PC-9 (cell line): ENCODE measurements at regions not wholly inside any gene's neighbourhood (a gene's known extent, or its start where the extent isn't known, plus 50 kb on each side); places are given as distances from the start of the nearest gene placed in this dataset.

Experiments used
- BruUV-seq: library from RNA; stranded (reverse); fragments of 400-500 nt; replicated peaks from 2 replicates; lab custom pipeline; 2021; lab: Mats Ljungman, UMichigan
- CTCF ChIA-PET: fragments of 300-600 bp; sonication (Branson Sonifier 250); formaldehyde crosslinking; loops from one replicate; lab custom pipeline; 2022; ENCODE audit warnings: antibody characterized with exemption; lab: Charles Lee
- POLR2A ChIA-PET: fragments of 300-600 bp; sonication (Branson Sonifier 250); formaldehyde crosslinking; loops from one replicate; lab custom pipeline; 2022; ENCODE audit warnings: antibody characterized with exemption; ENCODE audit not compliant: unreplicated experiment; lab: Charles Lee
- DNase-seq, 2 experiments: peaks; one replicate each; pipeline versions ENCODE4 v3.0.0 to v3.0.0-alpha.2; 2015 to 2022; ENCODE audit warnings: mixed read lengths in 1 of 2
- H2AFZ ChIP-seq: fragments of 200-600 bp; sonication (generic); 2 replicates; pipeline ENCODE4 v1.8.1; 2017; ENCODE audit warnings: antibody characterized with exemption
- H3F3A ChIP-seq: fragments of 200-600 bp; sonication (generic); 2 replicates; pipeline ENCODE4 v1.8.1; 2017; ENCODE audit warnings: antibody characterized with exemption, mild to moderate bottlenecking, low read depth; ENCODE audit not compliant: insufficient read depth
- H3K27ac ChIP-seq: fragments of 200-600 bp; sonication (generic); 2 replicates; pipeline ENCODE4 v1.6.1; 2016; ENCODE audit warnings: mixed run types
- H3K27me3 ChIP-seq: fragments of 200-600 bp; sonication (generic); 2 replicates; pipeline ENCODE4 v1.6.1; 2016; ENCODE audit warnings: low read depth, mixed run types; ENCODE audit not compliant: insufficient read depth
- H3K36me3 ChIP-seq: fragments of 200-600 bp; sonication (generic); 2 replicates; pipeline ENCODE4 v1.6.1; 2016; ENCODE audit warnings: low read depth, mixed run types
- H3K4me1 ChIP-seq: fragments of 200-600 bp; sonication (generic); replicated peaks from 2 replicates; pipeline ENCODE4 v1.6.1; 2016; ENCODE audit warnings: mixed run types; ENCODE audit not compliant: insufficient read depth
- H3K4me2 ChIP-seq: fragments of 200-600 bp; sonication (generic); 2 replicates; pipeline ENCODE4 v1.6.1; 2017; ENCODE audit warnings: mixed run types
- H3K4me3 ChIP-seq: fragments of 200-600 bp; sonication (generic); 2 replicates; pipeline ENCODE4 v1.6.1; 2016; ENCODE audit warnings: mixed run types
- H3K79me2 ChIP-seq: fragments of 200-600 bp; sonication (generic); 2 replicates; pipeline ENCODE4 v1.6.1; 2017; ENCODE audit warnings: low read depth, mixed run types
- H3K9me2 ChIP-seq: fragments of 200-600 bp; sonication (generic); 2 replicates; pipeline ENCODE4 v1.8.1; 2017; ENCODE audit warnings: mild to moderate bottlenecking; ENCODE audit not compliant: insufficient read depth
- H3K9me3 ChIP-seq: fragments of 200-600 bp; sonication (generic); 2 replicates; pipeline ENCODE4 v1.8.1; 2016; ENCODE audit warnings: low read depth; ENCODE audit not compliant: insufficient read depth
- H4K20me1 ChIP-seq: fragments of 200-600 bp; sonication (generic); 2 replicates; pipeline ENCODE4 v1.8.1; 2017; ENCODE audit not compliant: insufficient read depth
- EZH2 ChIP-seq: fragments of 200-600 bp; sonication (generic); IDR thresholded peaks from 2 replicates; pipeline ENCODE4 v1.8.0; 2017; ENCODE audit warnings: antibody characterized with exemption, low read depth
- intact Hi-C: fragments of 100-400 bp; cut with micrococcal nuclease; formaldehyde crosslinking; loops from one replicate; pipeline ENCODE4 v1.10.0; 2022; ENCODE audit not compliant: unreplicated experiment
- TF ChIP-seq, protein P1 (sequence below): fragments of 200-600 bp; sonication (generic); conservative IDR thresholded peaks from 2 replicates; pipeline ENCODE4 v1.6.1; 2017; ENCODE audit warnings: mixed run types, antibody characterized with exemption, mild to moderate bottlenecking, moderate library complexity

DNA sequence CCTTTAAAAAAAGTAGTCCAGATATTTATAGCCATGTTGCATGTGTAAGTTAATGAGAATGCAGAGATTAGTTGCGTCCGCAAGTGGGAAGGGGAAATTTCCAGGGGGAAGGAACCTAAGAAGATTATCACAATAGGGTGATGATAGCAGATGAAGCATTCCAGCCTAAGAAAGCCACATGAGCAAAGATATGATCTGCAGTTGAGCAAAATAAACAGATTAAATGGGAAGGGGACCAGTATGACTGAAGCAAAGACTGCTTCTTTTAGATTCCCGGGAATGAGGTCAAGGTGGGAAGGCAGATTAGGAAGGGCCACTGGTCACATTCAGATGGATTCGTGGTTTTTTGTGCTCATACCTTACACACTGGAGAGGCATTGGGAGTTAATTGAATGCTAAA lies 154.6 kb upstream of the CDH2 start:
- Histone ChIP-seq H3K36me3 (no peaks in the 10 kb centered on the region), H4K20me1 (no peaks in the 10 kb centered on the region), H3K9me3 (no peaks in the 10 kb centered on the region), H3K4me3 (no peak overlapping the region), H3F3A (no peaks in the 10 kb centered on the region), H3K27me3 (no peaks in the 10 kb centered on the region), H3K27ac (no peak overlapping the region), H3K9me2 (no peaks in the 10 kb centered on the region), H2AFZ (no peak overlapping the region), H3K79me2 (no peaks in the 10 kb centered on the region), H3K4me1 (no peaks in the 10 kb centered on the region), H3K4me2 (no peak overlapping the region)
- TF ChIP-seq, protein P1, sequence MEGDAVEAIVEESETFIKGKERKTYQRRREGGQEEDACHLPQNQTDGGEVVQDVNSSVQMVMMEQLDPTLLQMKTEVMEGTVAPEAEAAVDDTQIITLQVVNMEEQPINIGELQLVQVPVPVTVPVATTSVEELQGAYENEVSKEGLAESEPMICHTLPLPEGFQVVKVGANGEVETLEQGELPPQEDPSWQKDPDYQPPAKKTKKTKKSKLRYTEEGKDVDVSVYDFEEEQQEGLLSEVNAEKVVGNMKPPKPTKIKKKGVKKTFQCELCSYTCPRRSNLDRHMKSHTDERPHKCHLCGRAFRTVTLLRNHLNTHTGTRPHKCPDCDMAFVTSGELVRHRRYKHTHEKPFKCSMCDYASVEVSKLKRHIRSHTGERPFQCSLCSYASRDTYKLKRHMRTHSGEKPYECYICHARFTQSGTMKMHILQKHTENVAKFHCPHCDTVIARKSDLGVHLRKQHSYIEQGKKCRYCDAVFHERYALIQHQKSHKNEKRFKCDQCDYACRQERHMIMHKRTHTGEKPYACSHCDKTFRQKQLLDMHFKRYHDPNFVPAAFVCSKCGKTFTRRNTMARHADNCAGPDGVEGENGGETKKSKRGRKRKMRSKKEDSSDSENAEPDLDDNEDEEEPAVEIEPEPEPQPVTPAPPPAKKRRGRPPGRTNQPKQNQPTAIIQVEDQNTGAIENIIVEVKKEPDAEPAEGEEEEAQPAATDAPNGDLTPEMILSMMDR: no peak
- no peak for TF ChIP-seq EZH2
- intact Hi-C loops: no loop called here
- no peak for DNase-seq
- ChIA-PET CTCF (no interaction called here), POLR2A (no interaction called here)
- no TSS peak for BruUV-seq

DNA sequence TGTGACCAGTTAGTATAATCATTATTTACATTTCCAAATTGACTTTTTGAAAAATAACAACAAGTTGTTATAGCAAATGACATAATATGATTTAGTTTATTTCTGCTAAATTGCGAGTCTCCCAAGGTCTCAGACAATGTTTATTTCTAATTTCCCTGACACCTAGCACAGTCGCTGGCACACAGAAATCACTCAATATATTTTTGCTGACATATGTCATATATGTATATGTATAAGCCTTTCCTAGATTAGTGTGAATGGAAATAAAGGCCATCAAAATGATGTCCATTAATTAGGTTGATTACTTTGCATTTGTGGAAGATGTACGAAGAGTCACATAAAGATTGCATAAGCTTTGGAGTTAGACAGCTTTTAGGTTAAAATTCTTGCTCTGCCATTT lies 136.7 kb upstream of the CDH2 start:
- no peak for DNase-seq
- no peaks in the 10 kb centered on the region for H3K4me1 ChIP-seq
- no peak overlapping the region for H3K27ac ChIP-seq
- no peak overlapping the region for H3K4me3 ChIP-seq
- no peaks in the 10 kb centered on the region for H3K79me2 ChIP-seq
- intact Hi-C loops: no loop called here
- CTCF ChIA-PET: no interaction called here
- H2AFZ ChIP-seq: no peak overlapping the region
- no peak overlapping the region for H3K4me2 ChIP-seq
- POLR2A ChIA-PET: no interaction called here
- H3K9me3 ChIP-seq: no peaks in the 10 kb centered on the region
- H3K9me2 ChIP-seq: no peaks in the 10 kb centered on the region
- H3F3A ChIP-seq: no peaks in the 10 kb centered on the region
- BruUV-seq: no TSS peak
- TF ChIP-seq EZH2: no peak
- TF ChIP-seq, protein P1: no peak
- H3K36me3 ChIP-seq: no peaks in the 10 kb centered on the region
- no peaks in the 10 kb centered on the region for H3K27me3 ChIP-seq
- H4K20me1 ChIP-seq: no peaks in the 10 kb centered on the region

DNA sequence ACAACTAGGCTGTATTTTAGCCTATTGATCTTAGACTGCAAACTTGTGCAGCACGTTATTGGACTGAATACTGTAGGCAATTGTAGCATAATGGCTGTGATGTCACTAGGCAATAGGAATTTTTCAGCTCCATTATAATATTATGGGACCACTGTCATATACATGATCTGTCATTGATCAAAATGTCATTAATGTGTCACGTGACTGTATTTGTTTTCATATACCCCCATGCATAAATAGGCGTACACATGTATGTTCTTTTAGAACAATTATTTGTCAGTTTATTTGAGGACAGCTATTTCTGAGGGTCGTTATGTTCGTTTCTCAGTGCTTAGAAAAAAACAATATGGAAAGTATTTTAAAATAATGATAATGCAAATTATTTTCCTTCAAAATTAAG lies 111.9 kb upstream of the CDH2 start:
- POLR2A ChIA-PET: no interaction called here
- intact Hi-C loops: no loop called here
- no peak overlapping the region for H3K27ac ChIP-seq
- no peaks in the 10 kb centered on the region for H4K20me1 ChIP-seq
- no peak overlapping the region for H3K4me3 ChIP-seq
- TF ChIP-seq EZH2: no peak
- TF ChIP-seq, protein P1: no peak
- H3K4me1 ChIP-seq: no peaks in the 10 kb centered on the region
- H3K36me3 ChIP-seq: no peaks in the 10 kb centered on the region
- H3K9me2 ChIP-seq: no peaks in the 10 kb centered on the region
- H2AFZ ChIP-seq: no peak overlapping the region
- H3K4me2 ChIP-seq: no peak overlapping the region
- H3K79me2 ChIP-seq: no peaks in the 10 kb centered on the region
- BruUV-seq: no TSS peak
- no peaks in the 10 kb centered on the region for H3K27me3 ChIP-seq
- no peaks in the 10 kb centered on the region for H3F3A ChIP-seq
- CTCF ChIA-PET: no interaction called here
- no peak for DNase-seq
- no peaks in the 10 kb centered on the region for H3K9me3 ChIP-seq
